ENCODE measurements at regions not wholly inside any gene's neighbourhood (a gene's known extent, or its start where the extent isn't known, plus 50 kb on each side); places are given as distances from the start of the nearest gene placed in this dataset.

- Histone ChIP-seq H3K9me3 (ENCODE audit: control insufficient read depth, insufficient read depth, low read depth, low read length) (no peaks in the 10 kb centered on the region), H3K27ac (ENCODE audit: extremely low read depth, low read depth, low read length) (no peak overlapping the region), H3K36me3 (ENCODE audit: control insufficient read depth in 2 of 2, insufficient read depth in 1 of 2, low read length in 2 of 2) (no peaks in the 10 kb centered on the region), H3K4me1 (ENCODE audit: control insufficient read depth, insufficient read depth, low read length) (no peaks in the 10 kb centered on the region; the same call in 1 of the 2 replicates), H3K4me3 (ENCODE audit: low read depth, low read length) (no peak overlapping the region)
- POLR2A ChIA-PET, result no interaction called here
- TF ChIP-seq ZNF629 (tag by site-specific recombination; IDR thresholded peaks at IDR 0.05), result no peak
- no peak for TF ChIP-seq ZNF354C (tag by site-specific recombination; IDR thresholded peaks at IDR 0.05; ENCODE audit: borderline replicate concordance, low read depth)
- no peak for TF ChIP-seq ZNF776 (tag by site-specific recombination; IDR thresholded peaks at IDR 0.05; ENCODE audit: borderline replicate concordance)
- TF ChIP-seq ZNF175 (tag by site-specific recombination; IDR thresholded peaks at IDR 0.05), result no peak
- no peak for TF ChIP-seq ZFP3 (tag by site-specific recombination; IDR thresholded peaks at IDR 0.05; ENCODE audit: low read depth)
- no peak for TF ChIP-seq RBAK (tag by site-specific recombination; IDR thresholded peaks at IDR 0.05)
- TF ChIP-seq OSR2 (tag by site-specific recombination; IDR thresholded peaks at IDR 0.05), result no peak
- no peak for TF ChIP-seq ZNF473 (tag by site-specific recombination; IDR thresholded peaks at IDR 0.05)
- TF ChIP-seq ZNF624 (tag by site-specific recombination; IDR thresholded peaks at IDR 0.05), result no peak
- TF ChIP-seq ZNF501 (tag by site-specific recombination; IDR thresholded peaks at IDR 0.05), result no peak
- no peak for TF ChIP-seq ZNF26 (tag by site-specific recombination; IDR thresholded peaks at IDR 0.05)
- no peak for TF ChIP-seq ZNF521 (tag by site-specific recombination; IDR thresholded peaks at IDR 0.05)
- no peak for TF ChIP-seq GFI1B (tag by site-specific recombination; IDR thresholded peaks at IDR 0.05)
- TF ChIP-seq KLF9 (tag by site-specific recombination; IDR thresholded peaks at IDR 0.05; ENCODE audit: low read depth), result no peak
- no peak for TF ChIP-seq ZNF311 (tag by site-specific recombination; IDR thresholded peaks at IDR 0.05; ENCODE audit: borderline replicate concordance)
- TF ChIP-seq ZNF274 (IDR thresholded peaks at IDR 0.05; ENCODE audit: low read length), result no peak
- no peak for TF ChIP-seq ZNF274 (tag by site-specific recombination; IDR thresholded peaks at IDR 0.05; ENCODE audit: borderline replicate concordance)
- TF ChIP-seq MEIS1 (CRISPR knock-in tag; IDR thresholded peaks at IDR 0.05; ENCODE audit: borderline replicate concordance), result no peak
- no peak for TF ChIP-seq ZNF558 (tag by site-specific recombination; IDR thresholded peaks at IDR 0.05)
- TF ChIP-seq ZNF169 (tag by site-specific recombination; IDR thresholded peaks at IDR 0.05), result no peak
- TF ChIP-seq ZNF513 (tag by site-specific recombination; IDR thresholded peaks at IDR 0.05), result no peak
- CTCF ChIA-PET, result no interaction called here
These were observed 1528.6 kb upstream of the SLC10A2 start for GRCh38 chr13:104594806-104595205.

GRCh38 chr13:104593693-104594092, 1527.5 kb upstream of the SLC10A2 start:
- Histone ChIP-seq H3K4me1 (ENCODE audit: control insufficient read depth, insufficient read depth, low read length) (no peaks in the 10 kb centered on the region; the same call in 1 of the 2 replicates), H3K36me3 (ENCODE audit: control insufficient read depth in 2 of 2, insufficient read depth in 1 of 2, low read length in 2 of 2) (no peaks in the 10 kb centered on the region), H3K9me3 (ENCODE audit: control insufficient read depth, insufficient read depth, low read depth, low read length) (no peaks in the 10 kb centered on the region), H3K27ac (ENCODE audit: extremely low read depth, low read depth, low read length) (no peak overlapping the region), H3K4me3 (ENCODE audit: low read depth, low read length) (no peak overlapping the region)
- CTCF ChIA-PET, result no interaction called here
- POLR2A ChIA-PET, result interaction anchor here (0.5 kb wide), 1 partner anchor 15 kb away, joined by 8 read pairs; no protein-coding TSS in a partner anchor
- TF ChIP-seq GLI4 (tag by site-specific recombination; IDR thresholded peaks at IDR 0.05) (no peak), ZNF146 (tag by site-specific recombination; IDR thresholded peaks at IDR 0.05) (no peak)

- Histone ChIP-seq H3K36me3 (ENCODE audit: control insufficient read depth in 2 of 2, insufficient read depth in 1 of 2, low read length in 2 of 2) (no peaks in the 10 kb centered on the region), H3K4me3 (ENCODE audit: low read depth, low read length) (no peak overlapping the region), H3K9me3 (ENCODE audit: control insufficient read depth, insufficient read depth, low read depth, low read length) (no peaks in the 10 kb centered on the region), H3K27ac (ENCODE audit: extremely low read depth, low read depth, low read length) (no peak overlapping the region), H3K4me1 (ENCODE audit: control insufficient read depth, insufficient read depth, low read length) (no peaks in the 10 kb centered on the region; the same call in 1 of the 2 replicates)
- POLR2A ChIA-PET, result no interaction called here
- CTCF ChIA-PET, result no interaction called here
- no peak for TF ChIP-seq GLI4 (tag by site-specific recombination; IDR thresholded peaks at IDR 0.05)
- TF ChIP-seq ZEB2 (tag by site-specific recombination; IDR thresholded peaks at IDR 0.05), result no peak
- TF ChIP-seq ZBTB44 (tag by site-specific recombination; IDR thresholded peaks at IDR 0.05), result no peak
- TF ChIP-seq REST (tag by site-specific recombination; IDR thresholded peaks at IDR 0.05), result no peak
- no peak for TF ChIP-seq MZF1 (tag by site-specific recombination; IDR thresholded peaks at IDR 0.05; ENCODE audit: borderline replicate concordance)
- no peak for TF ChIP-seq GFI1B (tag by site-specific recombination; IDR thresholded peaks at IDR 0.05)
These were observed 1527.0 kb upstream of the SLC10A2 start for GRCh38 chr13:104593251-104593576.
